NCI-H2227 (cell line): ENCODE measurements at regions not wholly inside any gene's neighbourhood (a gene's known extent, or its start where the extent isn't known, plus 50 kb on each side); places are given as distances from the start of the nearest gene placed in this dataset.

Source experiments
- DNase-seq: peaks from one replicate; lab custom pipeline; 2025; ENCODE audit not compliant: unreplicated experiment; lab: John Stamatoyannopoulos, UW

DNA sequence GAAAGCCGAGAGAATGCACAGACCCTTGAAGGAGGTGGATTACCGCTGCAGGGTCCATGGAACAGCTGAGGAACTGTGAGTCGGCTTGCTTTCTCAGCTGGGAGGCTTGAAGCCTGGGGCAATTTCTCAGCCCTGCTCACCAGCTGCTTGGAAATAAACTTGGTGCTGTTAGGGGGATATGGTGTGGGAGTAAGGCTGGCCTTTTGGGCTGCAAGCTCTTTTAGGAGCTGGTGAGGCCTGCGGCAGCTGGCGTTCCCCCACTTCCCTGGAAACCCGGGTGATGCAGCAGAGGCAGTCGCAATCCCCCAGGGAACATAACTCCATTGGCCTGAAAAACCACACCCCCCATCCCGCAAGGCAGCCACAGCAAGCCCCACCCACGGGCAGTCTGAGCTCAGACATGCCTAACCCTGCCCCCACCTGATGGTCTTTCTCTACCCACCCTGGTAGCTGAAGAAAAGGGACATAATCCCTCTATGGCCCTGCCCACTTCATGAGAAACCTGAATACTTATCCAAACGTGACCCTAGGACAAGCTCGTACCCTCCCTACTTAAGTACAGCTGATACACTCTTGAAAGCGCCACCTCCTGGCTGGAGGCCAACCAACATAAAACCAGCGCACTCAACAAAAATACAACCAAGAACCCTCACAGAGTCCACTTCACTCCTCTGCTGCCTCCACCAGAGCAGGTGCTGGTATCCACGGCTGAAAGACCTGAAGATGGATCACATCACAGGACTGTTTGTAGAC lies 1995.8 kb downstream of the NCAM2 start:
- no peak for DNase-seq

DNA sequence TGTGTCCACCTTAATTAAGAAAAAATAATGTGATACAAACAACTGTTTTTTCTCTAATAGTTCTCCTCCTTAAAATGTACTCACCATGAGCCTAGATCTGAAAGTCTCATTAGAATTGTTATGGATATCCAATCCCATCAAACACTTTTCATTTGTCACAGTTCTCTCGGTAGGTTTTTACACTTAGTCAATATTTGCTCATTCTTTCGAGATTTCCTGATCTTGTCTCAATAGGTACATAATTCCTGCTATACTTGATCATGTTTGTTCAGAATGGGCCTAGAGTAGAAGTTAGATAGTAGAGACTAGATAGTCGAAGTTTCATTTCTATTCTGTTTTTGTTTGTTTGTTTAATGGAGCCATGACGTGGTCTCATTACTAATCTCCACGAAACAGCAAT lies 2005.7 kb downstream of the NCAM2 start:
- DNase-seq, result no peak

DNA sequence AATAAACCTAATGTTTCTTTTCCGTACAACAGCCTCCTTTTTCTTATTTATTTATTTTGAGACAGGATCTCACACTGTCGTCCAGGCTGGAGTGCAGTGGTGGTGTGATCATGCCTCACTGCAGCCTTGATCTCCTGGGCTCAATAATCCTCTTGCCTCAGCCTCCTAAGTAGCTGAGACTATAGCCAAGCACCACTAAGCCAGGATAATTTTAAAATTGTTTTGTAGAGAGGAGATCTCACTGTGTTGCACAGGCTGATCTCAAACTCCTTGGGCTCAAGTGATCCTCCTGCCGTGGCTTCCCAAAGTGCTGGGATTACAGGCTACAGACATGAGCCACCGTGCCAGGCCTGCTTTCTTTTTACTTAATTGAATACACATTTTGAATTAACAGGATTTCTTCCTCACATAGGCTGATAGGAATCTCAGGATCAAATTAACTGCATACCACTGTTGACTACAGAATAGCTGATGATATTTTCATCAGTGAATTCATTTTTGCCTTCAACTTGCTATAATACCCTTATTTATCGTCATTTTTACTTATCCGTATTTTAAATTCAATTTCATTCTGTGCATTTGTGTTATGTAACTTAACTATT lies 2010.5 kb downstream of the NCAM2 start:
- no peak for DNase-seq

DNA sequence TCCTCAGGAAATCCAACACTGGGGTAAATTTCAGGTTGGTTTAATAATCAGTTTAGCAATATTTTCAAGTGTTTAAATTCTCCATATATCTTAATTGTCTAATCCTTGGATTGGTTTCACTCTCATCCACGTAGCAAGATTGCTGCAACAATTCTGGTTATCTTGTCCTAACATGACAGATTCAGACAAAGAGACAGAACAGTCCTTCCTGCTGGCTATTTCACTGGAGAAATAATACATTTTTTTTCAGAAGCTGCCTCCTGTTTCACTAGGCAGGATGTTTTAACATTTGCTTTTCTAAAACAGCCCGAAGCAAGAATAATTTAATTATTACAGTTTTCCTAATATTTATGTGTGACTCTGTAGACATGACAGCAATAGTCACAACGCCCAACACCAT lies 2011.2 kb downstream of the NCAM2 start:
- no peak for DNase-seq

DNA sequence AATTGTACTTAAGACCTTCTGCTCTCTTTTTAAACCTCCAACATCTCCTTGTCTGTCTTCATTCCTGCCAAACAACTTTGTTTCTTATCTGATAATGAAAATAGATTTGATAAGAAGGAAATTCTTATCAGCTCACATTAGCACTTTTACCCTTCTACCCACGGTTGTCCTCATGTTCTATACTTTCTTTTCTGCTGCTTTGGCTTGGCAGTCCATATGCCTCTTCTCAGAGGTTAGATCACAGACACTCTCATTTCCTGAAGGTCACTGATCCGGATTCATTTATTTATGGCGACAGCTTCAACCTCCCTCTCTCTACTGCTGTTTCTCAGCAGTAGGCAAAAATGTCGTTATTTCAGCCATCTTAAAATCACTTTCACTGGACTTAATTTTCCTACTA lies 2015.8 kb downstream of the NCAM2 start:
- no peak for DNase-seq

DNA sequence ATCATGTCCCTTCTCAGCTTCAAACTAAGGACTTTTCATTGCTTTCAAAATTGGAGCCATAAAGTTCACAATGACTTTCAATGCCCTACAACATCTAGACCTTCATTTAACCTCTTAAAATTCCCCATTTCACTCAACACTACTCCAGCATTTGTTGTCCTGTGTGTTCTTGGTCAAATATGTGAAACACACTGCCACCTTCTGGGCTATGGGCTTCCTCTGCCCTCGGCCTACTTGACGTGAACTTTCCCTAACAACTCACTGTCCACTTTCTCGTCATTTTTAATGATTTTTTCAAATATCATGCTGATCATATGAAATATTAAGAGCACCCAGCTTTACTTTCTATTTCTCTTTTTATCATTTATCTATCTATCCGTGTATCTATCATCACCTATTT lies 2018.4 kb downstream of the NCAM2 start:
- no peak for DNase-seq

DNA sequence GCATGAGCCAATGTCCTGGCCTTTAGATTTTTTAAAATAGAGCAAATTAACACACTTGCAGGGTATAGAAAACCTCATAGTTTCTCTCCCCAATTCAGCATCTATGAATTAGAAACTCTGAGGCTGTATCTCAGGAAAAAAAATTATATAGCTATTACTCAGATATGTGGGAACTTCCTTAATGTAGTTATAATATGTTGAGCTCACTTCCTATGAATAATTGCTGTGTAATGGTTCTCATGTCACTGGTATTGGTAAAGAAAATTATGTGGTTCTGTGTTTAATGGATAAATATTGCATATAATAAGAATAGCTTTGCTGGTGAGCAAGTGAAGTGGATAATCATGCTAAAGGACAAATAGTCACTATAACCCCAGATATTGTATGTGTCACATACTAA lies 2019.8 kb downstream of the NCAM2 start:
- DNase-seq, result no peak

DNA sequence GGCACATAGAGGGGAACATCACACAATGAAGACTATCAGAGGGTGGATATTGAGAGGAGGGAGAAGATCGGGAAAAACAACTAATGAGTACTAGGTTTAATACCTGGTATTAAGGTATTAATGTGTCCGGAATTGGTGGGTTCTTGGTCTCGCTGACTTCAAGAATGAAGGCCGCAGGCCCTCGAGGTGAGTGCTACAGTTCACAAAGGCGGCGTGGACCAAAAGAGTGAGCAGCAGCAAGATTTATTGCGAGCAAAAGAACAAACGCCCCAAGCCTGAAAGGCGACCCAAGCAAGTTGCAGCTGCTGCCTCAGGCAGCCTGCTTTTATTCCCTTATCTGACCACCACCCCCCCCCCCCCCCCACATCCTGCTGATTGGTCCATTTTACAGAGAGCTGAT lies 2022.8 kb downstream of the NCAM2 start:
- DNase-seq, result no peak

DNA sequence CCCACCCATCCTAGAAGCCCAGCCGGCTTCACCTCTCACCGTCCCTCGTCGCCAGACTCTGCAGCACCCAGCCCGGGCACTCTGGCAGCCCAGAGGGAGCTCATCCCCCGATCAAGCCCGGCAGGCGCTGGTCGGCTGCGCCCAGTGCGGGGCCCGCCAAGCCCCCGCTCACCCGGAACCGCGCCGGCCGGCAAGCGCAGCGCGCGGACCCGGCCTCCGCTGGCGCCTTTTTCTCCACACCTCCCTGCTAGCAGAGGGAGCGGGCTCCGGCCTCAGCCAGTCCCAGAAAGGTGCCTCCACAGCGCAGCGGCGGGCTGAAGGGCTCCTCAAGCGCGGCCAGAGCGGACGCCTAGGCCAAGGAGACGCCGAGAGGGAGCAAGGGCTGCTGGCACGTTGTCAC lies 2023.3 kb downstream of the NCAM2 start:
- no peak for DNase-seq

DNA sequence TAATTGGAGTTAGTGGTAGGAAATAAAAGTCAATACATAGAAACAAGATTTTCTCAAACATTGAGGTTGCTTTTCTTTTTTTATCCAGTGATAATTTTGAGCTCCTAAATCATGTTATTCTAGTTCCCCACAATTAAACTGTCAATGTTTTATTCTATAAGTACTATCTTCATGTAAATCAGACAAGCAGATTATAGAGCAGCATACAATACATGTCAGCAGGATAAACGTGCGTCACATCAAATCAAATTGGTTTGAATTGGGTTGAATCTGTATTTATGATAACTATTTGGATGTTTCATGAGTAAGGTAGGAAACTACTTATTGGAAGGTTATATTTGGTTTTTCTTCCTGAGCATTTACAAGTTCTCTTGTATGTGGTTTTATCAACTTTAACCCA lies 2028.7 kb downstream of the NCAM2 start:
- DNase-seq, result no peak

DNA sequence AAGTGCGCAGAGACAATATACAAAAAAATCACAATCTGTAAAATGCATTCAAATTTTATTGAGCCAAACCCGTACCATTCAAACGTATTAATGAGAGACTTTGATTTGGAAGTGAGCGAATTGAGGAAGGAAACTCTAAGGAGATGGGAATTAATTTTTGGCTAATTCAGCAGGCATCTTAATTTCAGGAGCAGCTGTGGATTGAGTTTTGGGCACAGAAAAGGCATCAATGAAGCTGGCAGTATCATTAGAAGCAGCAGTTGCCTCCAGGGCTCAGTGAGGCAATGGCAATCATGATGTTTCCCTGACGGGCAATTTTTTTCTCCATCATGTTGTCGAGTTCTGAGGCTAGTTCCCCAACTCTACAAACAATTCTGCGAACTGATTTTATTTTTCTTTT lies 2041.6 kb downstream of the NCAM2 start:
- DNase-seq, result no peak

DNA sequence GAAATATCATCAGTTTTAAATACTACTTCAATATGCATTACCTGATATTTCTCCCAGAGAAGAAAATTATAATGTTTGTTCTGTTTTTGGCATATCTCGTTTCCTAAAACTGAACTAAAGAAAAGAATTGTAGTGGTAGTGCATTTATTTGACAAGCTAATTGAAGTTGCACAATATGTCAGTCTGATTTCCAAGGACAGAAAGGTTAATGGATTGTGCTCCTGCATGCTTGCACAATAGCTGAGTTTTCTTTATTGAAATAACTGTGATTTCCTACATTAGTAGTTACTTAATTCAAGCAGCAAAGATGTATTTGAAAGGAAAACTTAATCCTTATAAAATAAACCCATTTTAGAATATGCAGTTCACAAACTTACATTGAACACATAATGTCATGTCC lies 2047.7 kb downstream of the NCAM2 start:
- DNase-seq, result no peak

DNA sequence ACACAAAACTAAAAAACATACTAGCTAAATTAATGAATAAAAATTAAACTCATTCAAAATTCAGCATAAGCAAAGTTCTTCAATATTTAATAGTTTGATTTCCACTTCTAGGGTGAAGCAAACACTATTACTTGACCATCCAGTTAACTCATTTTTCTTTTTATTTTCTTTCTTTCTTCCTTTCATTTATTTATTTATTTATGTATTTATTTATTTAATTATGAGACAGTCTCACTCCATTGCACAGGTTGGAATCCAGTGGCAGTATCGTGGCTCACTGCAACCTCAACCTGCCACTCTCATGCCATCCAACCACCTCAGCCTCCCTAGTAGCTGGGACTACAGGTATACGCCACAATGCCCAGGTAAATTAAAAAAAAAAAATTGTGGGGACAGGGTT lies 2069.5 kb downstream of the NCAM2 start:
- DNase-seq, result no peak

DNA sequence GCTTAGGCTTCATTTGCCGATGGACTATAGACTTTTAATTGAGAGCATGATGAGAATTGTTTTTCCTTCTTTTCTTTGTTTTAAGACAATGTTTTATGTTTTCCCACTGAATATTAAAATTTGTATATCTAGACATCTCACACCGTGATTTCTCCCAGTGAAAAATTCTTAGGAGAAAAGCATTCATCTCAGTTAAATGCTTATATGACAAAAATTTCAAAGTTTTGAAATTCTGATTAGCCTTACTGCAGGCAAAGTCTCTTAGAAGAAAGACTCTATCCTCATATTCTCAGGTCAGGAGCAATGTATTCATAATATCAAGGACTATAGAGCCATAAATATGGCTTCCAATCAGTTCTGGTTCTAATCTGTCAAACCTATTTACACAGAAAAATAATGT lies 2085.0 kb downstream of the NCAM2 start:
- DNase-seq, result no peak

DNA sequence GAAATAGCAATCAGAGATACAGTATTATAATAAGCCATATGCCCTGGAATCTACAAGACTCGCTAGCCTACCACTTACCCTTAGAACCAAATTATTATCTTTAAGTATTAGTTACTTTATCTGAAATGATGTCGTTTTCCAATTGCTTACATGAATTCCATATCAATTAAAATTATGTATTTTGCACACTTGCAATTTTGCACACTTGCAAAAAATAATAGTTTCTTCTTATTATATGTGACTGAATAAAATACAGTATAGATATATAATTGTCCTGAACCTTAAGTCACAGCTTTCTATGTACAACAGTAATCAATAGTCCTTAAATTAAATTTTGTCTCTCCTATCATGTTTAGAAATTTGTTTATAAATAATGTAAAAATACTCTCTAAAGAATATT lies 2095.1 kb downstream of the NCAM2 start:
- no peak for DNase-seq

DNA sequence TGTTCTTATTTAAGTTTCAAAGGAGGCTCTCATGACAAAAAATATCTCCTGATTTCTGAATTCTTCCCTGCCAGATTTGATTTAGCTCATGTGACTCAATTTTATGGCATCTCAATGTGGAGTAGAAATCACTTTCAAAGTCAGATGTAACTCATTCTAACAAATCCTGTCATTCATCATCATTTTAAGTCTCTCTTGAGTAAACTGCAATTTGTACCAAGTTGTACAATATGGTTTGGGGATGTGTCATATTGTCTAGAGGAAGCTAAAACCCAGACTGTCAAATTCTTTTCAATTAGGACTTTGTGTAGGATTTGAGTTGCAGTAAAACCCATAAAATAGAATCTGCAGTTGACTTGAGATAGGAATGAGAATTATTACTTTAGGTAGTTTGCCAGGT lies 2101.0 kb downstream of the NCAM2 start:
- DNase-seq, result no peak

DNA sequence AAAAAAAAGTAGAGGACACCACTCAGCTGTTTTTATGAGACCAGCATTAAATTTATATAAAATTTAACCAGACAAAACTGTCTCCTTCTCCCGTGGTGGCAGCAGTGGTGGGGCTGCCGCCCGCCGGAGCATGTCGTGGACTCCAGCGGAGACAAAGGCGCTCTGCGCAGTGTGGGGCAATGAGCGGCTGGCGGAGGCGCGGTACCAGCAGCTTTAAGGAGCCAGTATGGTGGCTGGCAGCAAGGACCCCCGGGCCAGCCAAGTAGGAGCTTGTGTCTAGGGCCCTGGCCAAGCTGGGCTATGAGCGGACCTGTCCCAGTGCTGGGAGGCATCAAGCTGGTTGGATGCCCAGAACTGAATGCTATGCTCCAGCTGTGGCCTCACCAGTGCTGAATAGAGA lies 2102.9 kb downstream of the NCAM2 start:
- DNase-seq, result no peak

DNA sequence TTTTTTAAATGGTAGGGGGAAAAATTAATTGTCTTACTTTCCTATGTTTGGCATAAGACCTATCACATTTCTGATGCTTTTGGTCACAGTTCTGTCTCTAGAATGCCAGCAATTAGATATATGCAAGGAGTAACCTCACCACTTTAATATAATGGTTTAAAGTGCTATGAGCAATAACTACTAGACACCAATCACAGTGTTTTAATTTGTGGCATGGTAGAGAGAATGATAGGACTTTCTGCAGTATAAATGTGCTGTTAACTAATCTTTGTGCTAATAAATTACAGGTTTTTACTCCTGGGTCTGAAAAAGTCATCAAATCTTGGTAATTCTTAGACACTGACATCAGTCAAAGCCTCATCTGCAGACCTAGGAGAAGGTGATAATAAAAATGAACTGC lies 2110.3 kb downstream of the NCAM2 start:
- DNase-seq, result no peak

DNA sequence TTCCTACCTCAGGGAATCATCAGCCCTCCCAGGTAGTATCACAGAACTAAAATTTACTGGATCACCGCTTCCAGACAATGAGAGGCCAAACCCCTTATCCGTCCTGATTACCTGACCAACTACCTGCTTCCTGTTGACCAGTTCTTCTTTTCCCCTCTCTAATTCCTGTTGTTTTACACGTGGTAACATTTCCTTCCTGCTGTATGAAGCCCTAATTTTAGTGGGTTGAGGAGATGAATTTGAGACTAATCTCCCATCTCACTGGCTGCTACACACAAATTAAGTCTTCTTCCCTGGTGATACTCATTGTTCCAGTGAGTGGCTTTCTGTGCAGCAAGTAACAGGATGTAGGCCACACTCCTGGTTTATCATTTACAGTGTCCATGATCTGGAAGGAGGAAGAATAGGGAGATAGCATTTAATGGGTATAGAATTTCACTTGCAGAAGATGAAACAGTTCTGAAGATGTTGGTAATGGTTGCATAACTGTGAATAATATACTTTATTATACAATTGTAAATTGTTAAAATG lies 2112.9 kb downstream of the NCAM2 start:
- DNase-seq, result no peak

DNA sequence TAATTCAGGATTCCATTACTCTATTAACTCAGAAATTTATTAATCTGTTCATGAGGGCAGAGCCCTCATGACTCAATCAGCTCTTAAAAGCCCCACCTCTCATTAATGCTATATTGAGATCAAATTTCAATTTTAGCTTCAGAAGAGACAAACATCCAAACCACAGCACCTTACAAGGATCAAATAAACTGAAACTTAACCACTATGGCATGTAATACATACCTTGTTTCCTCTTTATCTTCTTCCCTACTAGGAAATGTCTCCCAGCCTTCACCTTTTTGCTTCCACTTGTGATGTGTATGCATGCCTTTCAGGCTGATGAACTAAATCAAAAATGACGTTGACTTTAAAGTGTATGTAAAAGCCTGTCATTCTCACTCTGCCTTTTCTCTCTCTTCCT lies 2121.3 kb downstream of the NCAM2 start:
- DNase-seq, result no peak

DNA sequence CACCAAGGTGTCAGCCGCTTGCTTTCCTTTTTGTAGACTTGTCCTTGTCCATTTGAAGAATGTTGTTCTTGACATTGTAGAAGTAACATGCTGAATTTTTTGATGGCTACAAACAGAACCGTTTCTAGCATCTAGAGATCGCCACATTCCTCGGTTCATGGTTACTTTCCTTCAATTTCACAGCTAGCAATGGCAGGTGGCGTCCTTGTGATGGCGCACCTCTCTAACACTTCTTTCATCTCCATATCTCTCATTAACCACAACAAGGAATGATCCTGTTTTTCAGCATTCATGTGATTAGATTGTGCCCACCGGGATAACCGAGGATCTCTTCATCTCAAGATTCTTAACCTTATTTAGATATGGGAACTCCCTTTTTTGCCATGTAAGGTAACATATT lies 2129.8 kb downstream of the NCAM2 start:
- DNase-seq, result no peak

DNA sequence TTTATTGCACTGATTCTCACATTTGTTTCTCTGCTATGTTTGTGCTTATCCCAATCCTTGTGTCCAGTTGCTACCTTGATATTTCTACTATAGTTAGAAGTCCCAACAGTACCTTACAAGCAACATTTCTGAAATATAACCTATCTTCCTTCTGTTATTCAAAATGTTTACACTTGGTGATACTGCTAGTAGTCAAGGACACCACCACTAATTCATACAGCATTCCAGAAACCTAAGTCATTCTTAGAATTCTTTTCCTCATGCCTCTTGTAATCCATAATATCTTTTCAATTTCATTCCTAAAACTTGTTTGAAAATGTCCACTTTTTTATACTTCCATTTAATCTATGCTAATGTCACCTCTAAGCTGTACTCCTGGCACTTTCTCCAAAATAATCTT lies 2132.1 kb downstream of the NCAM2 start:
- no peak for DNase-seq

DNA sequence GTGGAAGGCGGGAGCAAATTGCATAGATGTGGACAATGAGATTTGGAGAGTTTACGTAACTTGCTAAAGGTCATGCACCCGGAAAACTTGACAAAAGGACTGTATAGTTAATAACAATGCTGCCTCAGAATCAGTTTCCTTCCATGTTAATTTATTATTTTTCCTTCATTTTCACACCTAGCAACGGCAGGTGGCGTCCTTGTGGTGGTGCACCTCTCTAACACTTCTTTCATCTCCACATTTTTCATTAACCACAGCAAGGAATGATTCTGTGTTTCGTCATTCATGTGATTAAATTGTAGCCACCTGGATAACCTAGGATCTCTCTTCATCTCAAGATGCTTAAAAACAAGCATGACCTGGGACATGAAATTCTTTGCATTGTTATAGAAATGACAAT lies 2133.0 kb downstream of the NCAM2 start:
- DNase-seq, result no peak
